ENCODE measurements at regions not wholly inside any gene's neighbourhood (a gene's known extent, or its start where the extent isn't known, plus 50 kb on each side); places are given as distances from the start of the nearest gene placed in this dataset.

DNA sequence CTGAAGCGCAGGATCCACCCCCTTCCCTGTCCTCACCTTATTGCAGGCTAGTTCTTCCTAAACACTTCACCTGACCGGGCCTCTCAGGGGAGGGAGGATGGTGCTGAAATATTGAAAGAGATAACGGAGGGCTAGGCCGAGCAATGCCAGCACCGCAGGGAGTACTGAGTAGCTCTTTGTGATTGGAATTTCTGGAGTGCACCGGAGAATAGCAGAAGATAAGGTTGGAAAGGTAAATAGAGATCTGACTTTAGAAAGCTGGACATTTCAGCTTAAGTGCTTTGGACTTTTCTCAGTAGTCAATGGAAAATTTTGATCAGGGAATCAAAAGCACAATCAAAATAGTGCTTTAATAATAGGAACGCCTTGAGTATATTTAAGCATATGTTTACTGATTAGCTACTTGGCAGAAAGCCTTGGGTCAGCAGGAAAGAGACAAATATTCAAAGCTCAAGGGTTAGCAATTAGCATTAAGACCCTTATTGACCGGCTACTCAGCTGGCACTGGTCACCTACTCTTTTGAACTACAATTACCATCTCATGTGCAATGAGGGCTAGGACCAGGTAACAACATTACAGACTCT, 142.9 kb upstream of the NDUFV2 start (continued):
- TF ChIP-seq, protein P1, sequence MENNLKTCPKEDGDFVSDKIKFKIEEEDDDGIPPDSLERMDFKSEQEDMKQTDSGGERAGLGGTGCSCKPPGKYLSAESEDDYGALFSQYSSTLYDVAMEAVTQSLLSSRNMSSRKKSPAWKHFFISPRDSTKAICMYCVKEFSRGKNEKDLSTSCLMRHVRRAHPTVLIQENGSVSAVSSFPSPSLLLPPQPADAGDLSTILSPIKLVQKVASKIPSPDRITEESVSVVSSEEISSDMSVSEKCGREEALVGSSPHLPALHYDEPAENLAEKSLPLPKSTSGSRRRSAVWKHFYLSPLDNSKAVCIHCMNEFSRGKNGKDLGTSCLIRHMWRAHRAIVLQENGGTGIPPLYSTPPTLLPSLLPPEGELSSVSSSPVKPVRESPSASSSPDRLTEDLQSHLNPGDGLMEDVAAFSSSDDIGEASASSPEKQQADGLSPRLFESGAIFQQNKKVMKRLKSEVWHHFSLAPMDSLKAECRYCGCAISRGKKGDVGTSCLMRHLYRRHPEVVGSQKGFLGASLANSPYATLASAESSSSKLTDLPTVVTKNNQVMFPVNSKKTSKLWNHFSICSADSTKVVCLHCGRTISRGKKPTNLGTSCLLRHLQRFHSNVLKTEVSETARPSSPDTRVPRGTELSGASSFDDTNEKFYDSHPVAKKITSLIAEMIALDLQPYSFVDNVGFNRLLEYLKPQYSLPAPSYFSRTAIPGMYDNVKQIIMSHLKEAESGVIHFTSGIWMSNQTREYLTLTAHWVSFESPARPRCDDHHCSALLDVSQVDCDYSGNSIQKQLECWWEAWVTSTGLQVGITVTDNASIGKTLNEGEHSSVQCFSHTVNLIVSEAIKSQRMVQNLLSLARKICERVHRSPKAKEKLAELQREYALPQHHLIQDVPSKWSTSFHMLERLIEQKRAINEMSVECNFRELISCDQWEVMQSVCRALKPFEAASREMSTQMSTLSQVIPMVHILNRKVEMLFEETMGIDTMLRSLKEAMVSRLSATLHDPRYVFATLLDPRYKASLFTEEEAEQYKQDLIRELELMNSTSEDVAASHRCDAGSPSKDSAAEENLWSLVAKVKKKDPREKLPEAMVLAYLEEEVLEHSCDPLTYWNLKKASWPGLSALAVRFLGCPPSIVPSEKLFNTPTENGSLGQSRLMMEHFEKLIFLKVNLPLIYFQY (CRISPR knock-in tag; IDR thresholded peaks at IDR 0.05; ENCODE audit: borderline replicate concordance): no peak
- TF ChIP-seq ZNF432 (CRISPR knock-in tag; IDR thresholded peaks at IDR 0.05; ENCODE audit: borderline replicate concordance): no peak
- TF ChIP-seq, protein P2, sequence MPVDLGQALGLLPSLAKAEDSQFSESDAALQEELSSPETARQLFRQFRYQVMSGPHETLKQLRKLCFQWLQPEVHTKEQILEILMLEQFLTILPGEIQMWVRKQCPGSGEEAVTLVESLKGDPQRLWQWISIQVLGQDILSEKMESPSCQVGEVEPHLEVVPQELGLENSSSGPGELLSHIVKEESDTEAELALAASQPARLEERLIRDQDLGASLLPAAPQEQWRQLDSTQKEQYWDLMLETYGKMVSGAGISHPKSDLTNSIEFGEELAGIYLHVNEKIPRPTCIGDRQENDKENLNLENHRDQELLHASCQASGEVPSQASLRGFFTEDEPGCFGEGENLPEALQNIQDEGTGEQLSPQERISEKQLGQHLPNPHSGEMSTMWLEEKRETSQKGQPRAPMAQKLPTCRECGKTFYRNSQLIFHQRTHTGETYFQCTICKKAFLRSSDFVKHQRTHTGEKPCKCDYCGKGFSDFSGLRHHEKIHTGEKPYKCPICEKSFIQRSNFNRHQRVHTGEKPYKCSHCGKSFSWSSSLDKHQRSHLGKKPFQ (CRISPR knock-in tag; IDR thresholded peaks at IDR 0.05; ENCODE audit: insufficient replicate concordance): no peak
- no peak for TF ChIP-seq ZNF549 (CRISPR knock-in tag; IDR thresholded peaks at IDR 0.05)
- no peak for TF ChIP-seq RFX5 (IDR thresholded peaks at IDR 0.05; ENCODE audit: low read depth, low read length)
- no peak for TF ChIP-seq ZNF335 (CRISPR knock-in tag; IDR thresholded peaks at IDR 0.05)
- TF ChIP-seq, protein P3, sequence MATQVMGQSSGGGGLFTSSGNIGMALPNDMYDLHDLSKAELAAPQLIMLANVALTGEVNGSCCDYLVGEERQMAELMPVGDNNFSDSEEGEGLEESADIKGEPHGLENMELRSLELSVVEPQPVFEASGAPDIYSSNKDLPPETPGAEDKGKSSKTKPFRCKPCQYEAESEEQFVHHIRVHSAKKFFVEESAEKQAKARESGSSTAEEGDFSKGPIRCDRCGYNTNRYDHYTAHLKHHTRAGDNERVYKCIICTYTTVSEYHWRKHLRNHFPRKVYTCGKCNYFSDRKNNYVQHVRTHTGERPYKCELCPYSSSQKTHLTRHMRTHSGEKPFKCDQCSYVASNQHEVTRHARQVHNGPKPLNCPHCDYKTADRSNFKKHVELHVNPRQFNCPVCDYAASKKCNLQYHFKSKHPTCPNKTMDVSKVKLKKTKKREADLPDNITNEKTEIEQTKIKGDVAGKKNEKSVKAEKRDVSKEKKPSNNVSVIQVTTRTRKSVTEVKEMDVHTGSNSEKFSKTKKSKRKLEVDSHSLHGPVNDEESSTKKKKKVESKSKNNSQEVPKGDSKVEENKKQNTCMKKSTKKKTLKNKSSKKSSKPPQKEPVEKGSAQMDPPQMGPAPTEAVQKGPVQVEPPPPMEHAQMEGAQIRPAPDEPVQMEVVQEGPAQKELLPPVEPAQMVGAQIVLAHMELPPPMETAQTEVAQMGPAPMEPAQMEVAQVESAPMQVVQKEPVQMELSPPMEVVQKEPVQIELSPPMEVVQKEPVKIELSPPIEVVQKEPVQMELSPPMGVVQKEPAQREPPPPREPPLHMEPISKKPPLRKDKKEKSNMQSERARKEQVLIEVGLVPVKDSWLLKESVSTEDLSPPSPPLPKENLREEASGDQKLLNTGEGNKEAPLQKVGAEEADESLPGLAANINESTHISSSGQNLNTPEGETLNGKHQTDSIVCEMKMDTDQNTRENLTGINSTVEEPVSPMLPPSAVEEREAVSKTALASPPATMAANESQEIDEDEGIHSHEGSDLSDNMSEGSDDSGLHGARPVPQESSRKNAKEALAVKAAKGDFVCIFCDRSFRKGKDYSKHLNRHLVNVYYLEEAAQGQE (IDR thresholded peaks at IDR 0.05; ENCODE audit: borderline replicate concordance in 1 of 2, low read depth in 1 of 2, low read length in 2 of 2): no peak
- TF ChIP-seq ZNF776 (CRISPR knock-in tag; IDR thresholded peaks at IDR 0.05): no peak
- TF ChIP-seq ZNF720 (CRISPR knock-in tag; IDR thresholded peaks at IDR 0.05): no peak
- TF ChIP-seq ELF4 (CRISPR knock-in tag; IDR thresholded peaks at IDR 0.05; ENCODE audit: borderline replicate concordance): 0 out of 2 replicates have a peak, but pooled peaks have one; percentile 26
- TF ChIP-seq, protein P4, sequence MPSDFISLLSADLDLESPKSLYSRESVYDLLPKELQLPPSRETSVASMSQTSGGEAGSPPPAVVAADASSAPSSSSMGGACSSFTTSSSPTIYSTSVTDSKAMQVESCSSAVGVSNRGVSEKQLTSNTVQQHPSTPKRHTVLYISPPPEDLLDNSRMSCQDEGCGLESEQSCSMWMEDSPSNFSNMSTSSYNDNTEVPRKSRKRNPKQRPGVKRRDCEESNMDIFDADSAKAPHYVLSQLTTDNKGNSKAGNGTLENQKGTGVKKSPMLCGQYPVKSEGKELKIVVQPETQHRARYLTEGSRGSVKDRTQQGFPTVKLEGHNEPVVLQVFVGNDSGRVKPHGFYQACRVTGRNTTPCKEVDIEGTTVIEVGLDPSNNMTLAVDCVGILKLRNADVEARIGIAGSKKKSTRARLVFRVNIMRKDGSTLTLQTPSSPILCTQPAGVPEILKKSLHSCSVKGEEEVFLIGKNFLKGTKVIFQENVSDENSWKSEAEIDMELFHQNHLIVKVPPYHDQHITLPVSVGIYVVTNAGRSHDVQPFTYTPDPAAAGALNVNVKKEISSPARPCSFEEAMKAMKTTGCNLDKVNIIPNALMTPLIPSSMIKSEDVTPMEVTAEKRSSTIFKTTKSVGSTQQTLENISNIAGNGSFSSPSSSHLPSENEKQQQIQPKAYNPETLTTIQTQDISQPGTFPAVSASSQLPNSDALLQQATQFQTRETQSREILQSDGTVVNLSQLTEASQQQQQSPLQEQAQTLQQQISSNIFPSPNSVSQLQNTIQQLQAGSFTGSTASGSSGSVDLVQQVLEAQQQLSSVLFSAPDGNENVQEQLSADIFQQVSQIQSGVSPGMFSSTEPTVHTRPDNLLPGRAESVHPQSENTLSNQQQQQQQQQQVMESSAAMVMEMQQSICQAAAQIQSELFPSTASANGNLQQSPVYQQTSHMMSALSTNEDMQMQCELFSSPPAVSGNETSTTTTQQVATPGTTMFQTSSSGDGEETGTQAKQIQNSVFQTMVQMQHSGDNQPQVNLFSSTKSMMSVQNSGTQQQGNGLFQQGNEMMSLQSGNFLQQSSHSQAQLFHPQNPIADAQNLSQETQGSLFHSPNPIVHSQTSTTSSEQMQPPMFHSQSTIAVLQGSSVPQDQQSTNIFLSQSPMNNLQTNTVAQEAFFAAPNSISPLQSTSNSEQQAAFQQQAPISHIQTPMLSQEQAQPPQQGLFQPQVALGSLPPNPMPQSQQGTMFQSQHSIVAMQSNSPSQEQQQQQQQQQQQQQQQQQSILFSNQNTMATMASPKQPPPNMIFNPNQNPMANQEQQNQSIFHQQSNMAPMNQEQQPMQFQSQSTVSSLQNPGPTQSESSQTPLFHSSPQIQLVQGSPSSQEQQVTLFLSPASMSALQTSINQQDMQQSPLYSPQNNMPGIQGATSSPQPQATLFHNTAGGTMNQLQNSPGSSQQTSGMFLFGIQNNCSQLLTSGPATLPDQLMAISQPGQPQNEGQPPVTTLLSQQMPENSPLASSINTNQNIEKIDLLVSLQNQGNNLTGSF (CRISPR knock-in tag; IDR thresholded peaks at IDR 0.05): no peak
- TF ChIP-seq EEA1 (CRISPR knock-in tag; IDR thresholded peaks at IDR 0.05; ENCODE audit: borderline replicate concordance): no peak
